ENCODE measurements at regions not wholly inside any gene's neighbourhood (a gene's known extent, or its start where the extent isn't known, plus 50 kb on each side); places are given as distances from the start of the nearest gene placed in this dataset.

DNA sequence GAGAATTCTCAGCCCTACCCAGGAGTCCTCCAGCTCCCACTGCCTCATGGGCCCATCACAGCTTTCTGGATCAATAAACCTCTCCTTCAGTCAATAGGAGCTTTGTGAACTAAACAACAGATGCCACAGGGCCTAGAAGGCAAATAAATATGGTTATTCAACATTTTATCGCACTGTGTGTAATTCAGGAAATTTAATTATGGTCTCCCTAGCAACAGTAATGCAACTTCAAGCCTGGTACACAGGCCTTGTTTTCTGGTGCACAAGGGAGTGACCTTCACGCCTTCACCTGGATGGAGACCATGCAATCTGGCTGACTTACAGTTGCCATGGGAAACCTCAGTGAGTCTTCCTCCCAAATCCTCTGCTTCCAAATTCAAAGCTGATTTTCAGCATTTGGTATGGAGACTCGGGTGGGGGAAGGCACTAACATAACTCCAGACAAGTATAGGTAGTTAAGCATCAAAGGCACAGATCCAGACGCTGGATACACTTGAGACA lies 441.0 kb upstream of the NPVF start:
- no peak for DNase-seq (ENCODE audit: low read depth)
- H3K4me3 ChIP-seq (ENCODE audit: control insufficient read depth, low read depth, low read length), result no peak overlapping the region
- TF ChIP-seq, protein P1, sequence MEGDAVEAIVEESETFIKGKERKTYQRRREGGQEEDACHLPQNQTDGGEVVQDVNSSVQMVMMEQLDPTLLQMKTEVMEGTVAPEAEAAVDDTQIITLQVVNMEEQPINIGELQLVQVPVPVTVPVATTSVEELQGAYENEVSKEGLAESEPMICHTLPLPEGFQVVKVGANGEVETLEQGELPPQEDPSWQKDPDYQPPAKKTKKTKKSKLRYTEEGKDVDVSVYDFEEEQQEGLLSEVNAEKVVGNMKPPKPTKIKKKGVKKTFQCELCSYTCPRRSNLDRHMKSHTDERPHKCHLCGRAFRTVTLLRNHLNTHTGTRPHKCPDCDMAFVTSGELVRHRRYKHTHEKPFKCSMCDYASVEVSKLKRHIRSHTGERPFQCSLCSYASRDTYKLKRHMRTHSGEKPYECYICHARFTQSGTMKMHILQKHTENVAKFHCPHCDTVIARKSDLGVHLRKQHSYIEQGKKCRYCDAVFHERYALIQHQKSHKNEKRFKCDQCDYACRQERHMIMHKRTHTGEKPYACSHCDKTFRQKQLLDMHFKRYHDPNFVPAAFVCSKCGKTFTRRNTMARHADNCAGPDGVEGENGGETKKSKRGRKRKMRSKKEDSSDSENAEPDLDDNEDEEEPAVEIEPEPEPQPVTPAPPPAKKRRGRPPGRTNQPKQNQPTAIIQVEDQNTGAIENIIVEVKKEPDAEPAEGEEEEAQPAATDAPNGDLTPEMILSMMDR (IDR thresholded peaks at IDR 0.05; ENCODE audit: control insufficient read depth, insufficient read depth, low read depth, low read length, missing control alignments), result no peak

- DNase-seq (ENCODE audit: low read depth), result no peak
- TF ChIP-seq, protein P1 (IDR thresholded peaks at IDR 0.05; ENCODE audit: control insufficient read depth, insufficient read depth, low read depth, low read length, missing control alignments), result no peak
- H3K4me3 ChIP-seq (ENCODE audit: control insufficient read depth, low read depth, low read length), result no peak overlapping the region
These were observed 441.9 kb upstream of the NPVF start for GRCh38 chr7:25669961-25670841.

DNA sequence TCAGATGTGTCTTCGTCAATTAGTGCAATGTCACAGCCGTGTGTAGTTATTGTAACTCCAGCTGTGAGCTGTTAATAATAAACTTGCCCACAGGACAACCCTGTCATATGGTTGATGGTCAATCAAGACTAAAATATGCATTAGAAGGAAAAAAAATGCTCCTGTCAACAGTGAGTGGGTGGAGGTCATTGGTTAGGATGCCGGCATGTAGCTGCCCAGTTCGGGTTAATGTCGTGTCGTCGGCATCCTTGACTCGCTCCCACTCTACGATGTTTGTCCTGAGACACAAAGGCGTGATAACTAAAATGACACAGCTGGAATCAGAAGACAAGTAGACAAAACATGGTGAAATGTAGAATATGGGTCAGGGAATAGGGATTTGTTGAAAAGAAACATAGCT lies 442.8 kb upstream of the NPVF start:
- TF ChIP-seq, protein P1 (IDR thresholded peaks at IDR 0.05; ENCODE audit: control insufficient read depth, insufficient read depth, low read depth, low read length, missing control alignments), result no peak
- DNase-seq (ENCODE audit: low read depth), result no peak
- no peak overlapping the region for H3K4me3 ChIP-seq (ENCODE audit: control insufficient read depth, low read depth, low read length)

DNA sequence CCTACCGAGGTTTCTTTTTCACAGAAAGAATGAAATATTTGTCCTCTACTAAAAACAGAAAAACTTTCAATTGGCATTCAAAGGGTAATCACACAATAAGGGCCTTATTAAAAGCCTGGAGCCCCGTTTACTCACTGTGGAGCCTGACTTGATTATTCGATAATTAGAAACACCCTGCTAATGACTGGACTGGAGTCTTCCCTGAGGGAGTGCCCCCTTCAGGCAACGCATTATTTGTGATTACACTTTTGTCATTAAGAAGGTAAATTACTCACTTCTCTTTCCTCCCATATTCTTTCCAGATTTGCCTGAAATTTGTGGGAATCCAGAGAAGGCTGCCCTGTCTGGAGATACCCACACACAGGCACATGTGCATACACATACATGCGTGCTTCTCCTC lies 444.2 kb upstream of the NPVF start:
- TF ChIP-seq, protein P1 (IDR thresholded peaks at IDR 0.05; ENCODE audit: control insufficient read depth, insufficient read depth, low read depth, low read length, missing control alignments), result no peak
- no peak for DNase-seq (ENCODE audit: low read depth)
- no peak overlapping the region for H3K4me3 ChIP-seq (ENCODE audit: control insufficient read depth, low read depth, low read length)

DNA sequence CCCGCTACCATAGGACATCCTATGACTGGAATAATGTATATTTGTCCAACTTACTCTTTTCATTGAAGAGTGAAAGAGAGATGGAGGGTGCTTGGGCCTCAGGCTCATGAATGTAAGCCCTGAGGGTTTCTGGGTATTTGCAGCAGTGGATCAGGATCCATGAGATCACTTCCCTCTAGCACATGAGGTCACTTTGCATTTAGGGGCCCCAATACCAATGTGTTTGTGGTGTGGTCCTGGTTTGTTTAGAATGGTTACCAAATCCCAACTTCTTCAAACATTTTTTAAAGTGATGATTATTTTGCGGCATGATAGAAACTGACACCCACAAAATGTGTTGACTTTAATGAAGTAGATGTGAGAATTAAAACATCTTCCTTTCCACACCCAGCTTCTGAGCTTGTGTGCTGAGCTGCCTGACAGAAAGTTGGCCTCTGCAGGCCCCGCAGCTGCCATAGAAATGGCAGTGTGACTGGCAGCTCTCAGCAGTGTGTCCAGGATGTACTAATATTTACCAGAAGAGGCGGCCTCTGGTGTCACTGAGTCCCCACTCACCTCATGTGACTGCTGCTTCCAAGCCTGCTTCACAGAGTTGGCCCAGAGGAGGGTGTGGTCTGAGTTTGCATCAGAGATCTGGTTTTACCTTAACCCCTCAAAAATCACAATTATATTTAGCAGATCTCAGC lies 447.6 kb upstream of the NPVF start:
- no peak overlapping the region for H3K4me3 ChIP-seq (ENCODE audit: control insufficient read depth, low read depth, low read length)
- TF ChIP-seq, protein P1 (IDR thresholded peaks at IDR 0.05; ENCODE audit: control insufficient read depth, insufficient read depth, low read depth, low read length, missing control alignments), result no peak
- DNase-seq (ENCODE audit: low read depth), result no peak

DNA sequence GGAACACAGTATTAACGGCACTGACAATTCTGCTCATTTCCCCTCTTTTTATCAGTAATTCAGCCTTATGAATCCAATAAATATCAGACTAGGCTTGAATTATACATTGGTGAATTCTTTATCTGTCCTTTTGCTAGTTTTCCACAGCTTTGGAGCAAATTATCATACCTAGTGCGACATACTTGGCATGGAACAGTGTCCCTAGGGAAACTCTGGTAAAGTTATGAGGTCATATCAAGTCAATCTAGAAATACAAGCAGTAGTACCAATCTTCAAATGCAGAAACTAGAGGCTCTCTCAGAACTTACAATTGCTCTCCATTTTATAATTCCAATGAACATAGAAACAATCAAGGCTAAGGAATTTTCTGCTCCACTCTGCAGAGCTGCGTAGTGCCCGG lies 449.3 kb upstream of the NPVF start:
- TF ChIP-seq, protein P1 (IDR thresholded peaks at IDR 0.05; ENCODE audit: control insufficient read depth, insufficient read depth, low read depth, low read length, missing control alignments), result no peak

More for the DNA sequence above, 449.3 kb upstream of the NPVF start:
- no peak for DNase-seq (ENCODE audit: low read depth)
- H3K4me3 ChIP-seq (ENCODE audit: control insufficient read depth, low read depth, low read length), result no peak overlapping the region
